K562 (cell line): ENCODE measurements at regions not wholly inside any gene's neighbourhood (a gene's known extent, or its start where the extent isn't known, plus 50 kb on each side); places are given as distances from the start of the nearest gene placed in this dataset.

Source experiments
- ATAC-seq: fragments of 200-7000 bp; cut with Tn5 transposase; 3 replicates; pipeline ENCODE4 v1.9.1; 2020; ENCODE audit warnings: moderate library complexity
- BruUV-seq: library from RNA; stranded (reverse); fragments of 400-500 nt; replicated peaks from 2 replicates; lab custom pipeline; 2021; lab: Mats Ljungman, UMichigan
- CTCF ChIA-PET: fragments of 300-600 bp; formaldehyde crosslinking; extraction: SDS; loops from one replicate; lab custom pipeline; 2021; ENCODE audit warnings: low intra/inter-chr PET ratio; lab: Yijun Ruan, JAX
- POLR2A ChIA-PET: fragments of 300-600, 350-650 bp; sonication (Branson Sonifier 250); formaldehyde crosslinking; extraction: SDS; loops from one replicate; lab custom pipeline; 2021; ENCODE audit warnings: antibody characterized with exemption, inconsistent platforms; lab: Yijun Ruan, JAX
- DNase-seq, 4 experiments: peaks; one replicate each; pipeline versions ENCODE4 v3.0.0 to v3.0.0-alpha.2; 2011 to 2018; ENCODE audit warnings: low spot score in 3 of 4, mixed read lengths in 3 of 4; ENCODE audit errors: extremely low read depth in 1 of 4
- FAIRE-seq: peaks from 2 replicates; lab custom pipeline; 2011; peaks lifted over from hg19 to GRCh38; lab: Jason Lieb, UNC
- H2AFZ ChIP-seq: 2 replicates; pipeline ENCODE4 v1.6.0; 2011; ENCODE audit warnings: low read depth, low read length, control low read depth, inconsistent platforms
- H3K27ac ChIP-seq: fragments of 200-600 bp; 3 replicates; pipeline ENCODE4 v1.8.0; 2011; ENCODE audit warnings: low read depth, mild to moderate bottlenecking, control low read depth, inconsistent platforms, low read length, moderate library complexity, mixed read lengths; ENCODE audit errors: extremely low read depth
- H3K27me3 ChIP-seq, 2 experiments: fragments of 300-600 bp in 1 of 2; 2 replicates in 1 of 2; 3 replicates in 1 of 2; pipeline versions ENCODE4 v1.6.0 to v1.8.0; 2011; ENCODE audit warnings: inconsistent platforms in 2 of 2, low read length in 2 of 2, mild to moderate bottlenecking in 1 of 2, mixed read lengths in 1 of 2, moderate library complexity in 1 of 2; ENCODE audit not compliant: control insufficient read depth in 2 of 2, insufficient read depth in 2 of 2
- H3K36me3 ChIP-seq: fragments of 300-600 bp; 3 replicates; pipeline ENCODE4 v1.8.0; 2011; ENCODE audit warnings: mild to moderate bottlenecking, low read length, inconsistent platforms; ENCODE audit not compliant: control insufficient read depth, insufficient read depth
- H3K4me1 ChIP-seq, 2 experiments: fragments of 200-600 bp in 1 of 2; replicated peaks in 1 of 2; 2 replicates in 1 of 2; 3 replicates in 1 of 2; pipeline versions ENCODE4 v1.5.1 to v1.8.0; 2011; ENCODE audit warnings: inconsistent platforms in 2 of 2, low read length in 2 of 2, mild to moderate bottlenecking in 1 of 2, mixed read lengths in 1 of 2, moderate library complexity in 1 of 2; ENCODE audit not compliant: control insufficient read depth in 2 of 2, insufficient read depth in 2 of 2
- H3K4me2 ChIP-seq: 2 replicates; pipeline ENCODE4 v1.6.1; 2011; ENCODE audit warnings: low read length, control low read depth, inconsistent platforms, mixed read lengths; ENCODE audit not compliant: insufficient read depth
- H3K4me3 ChIP-seq: fragments of 200-600 bp; sonication (generic), shearing (Covaris generic); 2 replicates; pipeline ENCODE4 v1.5.1; 2016; ENCODE audit warnings: control low read depth, inconsistent platforms
- H3K79me2 ChIP-seq: fragments of 200-600 bp; 3 replicates; pipeline ENCODE4 v1.8.0; 2011; ENCODE audit warnings: low read length, inconsistent platforms; ENCODE audit not compliant: control insufficient read depth, insufficient read depth
- H3K9ac ChIP-seq, 2 experiments: 2 replicates each; pipeline versions ENCODE4 v1.6.0 to v1.6.1; 2011; ENCODE audit warnings: low read depth in 2 of 2, low read length in 2 of 2, control low read depth in 1 of 2, inconsistent platforms in 1 of 2, mild to moderate bottlenecking in 1 of 2, mixed read lengths in 1 of 2; ENCODE audit not compliant: insufficient read depth in 1 of 2
- H3K9me1 ChIP-seq: one replicate; pipeline ENCODE4 v1.6.0; 2011; ENCODE audit warnings: inconsistent platforms, mild to moderate bottlenecking, low read length, moderate library complexity; ENCODE audit not compliant: control insufficient read depth, insufficient read depth
- H3K9me3 ChIP-seq: replicated peaks from 2 replicates; pipeline ENCODE4 v1.5.1; 2011; ENCODE audit warnings: low read depth, low read length, inconsistent platforms; ENCODE audit not compliant: control insufficient read depth, insufficient read depth
- H4K20me1 ChIP-seq: replicated peaks from 2 replicates; pipeline ENCODE4 v1.6.1; 2011; ENCODE audit warnings: low read length, inconsistent platforms, mixed read lengths; ENCODE audit not compliant: control insufficient read depth, insufficient read depth
- BCL6 ChIP-seq: fragments of 250-450 bp; sonication (Bioruptor Pico); IDR thresholded peaks from 2 replicates; pipeline ENCODE4 v1.4.0; 2020
- BHLHE40 ChIP-seq: IDR thresholded peaks from 2 replicates; pipeline ENCODE4 v1.6.1; 2011; ENCODE audit warnings: low read length, improper control_type of control experiment
- CBX5 ChIP-seq: IDR thresholded peaks from 2 replicates; pipeline ENCODE4 v1.6.1; 2014; ENCODE audit warnings: low read depth, borderline replicate concordance
- ESRRB ChIP-seq: fragments of 250-450 bp; sonication (Bioruptor Pico); IDR thresholded peaks from 2 replicates; pipeline ENCODE4 v1.5.0; 2020; ENCODE audit warnings: mild to moderate bottlenecking, moderate library complexity, borderline replicate concordance
- HNRNPK ChIP-seq: fragments of 200-400 bp; formaldehyde crosslinking; IDR thresholded peaks from one replicate; pipeline ENCODE4 v1.6.1; 2018; ENCODE audit warnings: mild to moderate bottlenecking, low read depth, low read length; ENCODE audit not compliant: poor library complexity, severe bottlenecking
- KLF13 ChIP-seq: fragments of 450-650 bp; IDR thresholded peaks from 2 replicates; pipeline ENCODE4 v1.6.1; 2016; ENCODE audit warnings: missing genetic modification characterization, low read depth, mild to moderate bottlenecking, missing compliant biosample characterization, moderate library complexity, borderline replicate concordance
- MCM5 ChIP-seq: fragments of 450-650 bp; IDR thresholded peaks from 2 replicates; pipeline ENCODE4 v1.6.1; 2016; ENCODE audit warnings: low read depth
- MEIS2 ChIP-seq: fragments of 450-650 bp; IDR thresholded peaks from 2 replicates; pipeline ENCODE4 v1.6.1; 2014; ENCODE audit warnings: mild to moderate bottlenecking; ENCODE audit not compliant: partially characterized antibody
- SMARCC2 ChIP-seq: fragments of 450-650 bp; IDR thresholded peaks from 2 replicates; pipeline ENCODE4 v1.6.1; 2017; ENCODE audit warnings: antibody characterized with exemption, moderate library complexity, mild to moderate bottlenecking, low read depth
- THRB ChIP-seq: fragments of 450-650 bp; formaldehyde crosslinking; conservative IDR thresholded peaks from 2 replicates; pipeline ENCODE4 v1.4.0; 2022; ENCODE audit warnings: mild to moderate bottlenecking, missing genetic modification characterization
- TRIM28 ChIP-seq: fragments of 450-650 bp; IDR thresholded peaks from 2 replicates; pipeline ENCODE4 v1.6.1; 2017
- WGBS: fragments of 100-300 bp; shearing (Covaris generic); methylation state at CpG from one replicate; pipeline ENCODE4 v1.1.6; 2016; ENCODE audit warnings: low coverage, mixed read lengths; ENCODE audit not compliant: insufficient coverage; ENCODE audit errors: missing lambda C conversion rate; 5-methylcytosine and 5-hydroxymethylcytosine counted together
- in situ Hi-C: fragments of 300-500 bp; cut with MboI; formaldehyde crosslinking; loops from 4 replicates; pipeline ENCODE4 v1.15.0; 2018; ENCODE audit warnings: inconsistent platforms, mixed read lengths
- intact Hi-C: fragments of 100-400 bp; cut with micrococcal nuclease; formaldehyde crosslinking; loops from 2 replicates; pipeline ENCODE4 v1.14.2; 2022
- TF ChIP-seq, protein P1 (sequence below): fragments of 450-650 bp; IDR thresholded peaks from 2 replicates; pipeline ENCODE4 v1.6.1; 2016; ENCODE audit warnings: low read depth
- TF ChIP-seq, protein P2 (sequence below): IDR thresholded peaks from 2 replicates; pipeline ENCODE4 v1.6.1; 2011; ENCODE audit not compliant: insufficient read length; ENCODE audit errors: extremely low read depth

DNA sequence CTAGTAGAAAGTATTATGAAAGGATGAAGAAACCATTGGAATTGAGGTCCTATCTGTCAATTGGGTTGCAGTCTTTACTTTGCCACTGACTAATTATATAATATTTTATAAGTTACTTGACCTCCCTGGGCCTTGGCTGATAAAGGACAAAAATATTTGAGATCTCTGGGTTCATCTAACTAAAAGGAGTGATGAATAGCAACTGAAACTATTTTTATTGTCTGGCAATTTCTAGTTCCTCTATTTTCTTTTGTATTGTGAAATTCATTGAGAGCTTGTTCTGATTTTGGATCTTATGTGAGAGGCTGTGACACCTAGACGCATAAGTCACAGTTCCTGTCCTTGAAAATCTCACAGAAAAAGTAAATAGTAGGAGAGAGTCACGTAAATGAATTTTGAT is 415.7 kb upstream of the ATP2B1 start:
- H3K4me2 ChIP-seq, result no peak overlapping the region
- H3K27ac ChIP-seq, result no peak overlapping the region
- peaks cover 5% of the 10 kb centered on the region; the same call in 1 of the 2 replicates for H3K9me3 ChIP-seq
- POLR2A ChIA-PET, result no interaction called here
- intact Hi-C loops, result no loop called here
- no peak overlapping the region for H3K9ac ChIP-seq
- DNase-seq, result no peak
- no peaks in the 10 kb centered on the region for H3K79me2 ChIP-seq
- H3K27me3 ChIP-seq, result no peaks in the 10 kb centered on the region
- no TSS peak for BruUV-seq
- in situ Hi-C loops, result no loop called here
- CTCF ChIA-PET, result no interaction called here
- FAIRE-seq, result no peak
- no peak overlapping the region for H3K4me3 ChIP-seq
- no peaks in the 10 kb centered on the region for H3K9me1 ChIP-seq
- H3K36me3 ChIP-seq, result no peaks in the 10 kb centered on the region
- no peaks in the 10 kb centered on the region for H3K4me1 ChIP-seq
- ATAC-seq, result no peak
- TF ChIP-seq ESRRB (no peak), BCL6 (CRISPR knock-in tag) (no peak), TRIM28 (no peak), KLF13 (no peak), MEIS2 (no peak), HNRNPK (no peak), CBX5 (no peak), SMARCC2 (no peak), THRB (CRISPR knock-in tag) (no peak), BHLHE40 (no peak), MCM5 (no peak)
- TF ChIP-seq, protein P1, sequence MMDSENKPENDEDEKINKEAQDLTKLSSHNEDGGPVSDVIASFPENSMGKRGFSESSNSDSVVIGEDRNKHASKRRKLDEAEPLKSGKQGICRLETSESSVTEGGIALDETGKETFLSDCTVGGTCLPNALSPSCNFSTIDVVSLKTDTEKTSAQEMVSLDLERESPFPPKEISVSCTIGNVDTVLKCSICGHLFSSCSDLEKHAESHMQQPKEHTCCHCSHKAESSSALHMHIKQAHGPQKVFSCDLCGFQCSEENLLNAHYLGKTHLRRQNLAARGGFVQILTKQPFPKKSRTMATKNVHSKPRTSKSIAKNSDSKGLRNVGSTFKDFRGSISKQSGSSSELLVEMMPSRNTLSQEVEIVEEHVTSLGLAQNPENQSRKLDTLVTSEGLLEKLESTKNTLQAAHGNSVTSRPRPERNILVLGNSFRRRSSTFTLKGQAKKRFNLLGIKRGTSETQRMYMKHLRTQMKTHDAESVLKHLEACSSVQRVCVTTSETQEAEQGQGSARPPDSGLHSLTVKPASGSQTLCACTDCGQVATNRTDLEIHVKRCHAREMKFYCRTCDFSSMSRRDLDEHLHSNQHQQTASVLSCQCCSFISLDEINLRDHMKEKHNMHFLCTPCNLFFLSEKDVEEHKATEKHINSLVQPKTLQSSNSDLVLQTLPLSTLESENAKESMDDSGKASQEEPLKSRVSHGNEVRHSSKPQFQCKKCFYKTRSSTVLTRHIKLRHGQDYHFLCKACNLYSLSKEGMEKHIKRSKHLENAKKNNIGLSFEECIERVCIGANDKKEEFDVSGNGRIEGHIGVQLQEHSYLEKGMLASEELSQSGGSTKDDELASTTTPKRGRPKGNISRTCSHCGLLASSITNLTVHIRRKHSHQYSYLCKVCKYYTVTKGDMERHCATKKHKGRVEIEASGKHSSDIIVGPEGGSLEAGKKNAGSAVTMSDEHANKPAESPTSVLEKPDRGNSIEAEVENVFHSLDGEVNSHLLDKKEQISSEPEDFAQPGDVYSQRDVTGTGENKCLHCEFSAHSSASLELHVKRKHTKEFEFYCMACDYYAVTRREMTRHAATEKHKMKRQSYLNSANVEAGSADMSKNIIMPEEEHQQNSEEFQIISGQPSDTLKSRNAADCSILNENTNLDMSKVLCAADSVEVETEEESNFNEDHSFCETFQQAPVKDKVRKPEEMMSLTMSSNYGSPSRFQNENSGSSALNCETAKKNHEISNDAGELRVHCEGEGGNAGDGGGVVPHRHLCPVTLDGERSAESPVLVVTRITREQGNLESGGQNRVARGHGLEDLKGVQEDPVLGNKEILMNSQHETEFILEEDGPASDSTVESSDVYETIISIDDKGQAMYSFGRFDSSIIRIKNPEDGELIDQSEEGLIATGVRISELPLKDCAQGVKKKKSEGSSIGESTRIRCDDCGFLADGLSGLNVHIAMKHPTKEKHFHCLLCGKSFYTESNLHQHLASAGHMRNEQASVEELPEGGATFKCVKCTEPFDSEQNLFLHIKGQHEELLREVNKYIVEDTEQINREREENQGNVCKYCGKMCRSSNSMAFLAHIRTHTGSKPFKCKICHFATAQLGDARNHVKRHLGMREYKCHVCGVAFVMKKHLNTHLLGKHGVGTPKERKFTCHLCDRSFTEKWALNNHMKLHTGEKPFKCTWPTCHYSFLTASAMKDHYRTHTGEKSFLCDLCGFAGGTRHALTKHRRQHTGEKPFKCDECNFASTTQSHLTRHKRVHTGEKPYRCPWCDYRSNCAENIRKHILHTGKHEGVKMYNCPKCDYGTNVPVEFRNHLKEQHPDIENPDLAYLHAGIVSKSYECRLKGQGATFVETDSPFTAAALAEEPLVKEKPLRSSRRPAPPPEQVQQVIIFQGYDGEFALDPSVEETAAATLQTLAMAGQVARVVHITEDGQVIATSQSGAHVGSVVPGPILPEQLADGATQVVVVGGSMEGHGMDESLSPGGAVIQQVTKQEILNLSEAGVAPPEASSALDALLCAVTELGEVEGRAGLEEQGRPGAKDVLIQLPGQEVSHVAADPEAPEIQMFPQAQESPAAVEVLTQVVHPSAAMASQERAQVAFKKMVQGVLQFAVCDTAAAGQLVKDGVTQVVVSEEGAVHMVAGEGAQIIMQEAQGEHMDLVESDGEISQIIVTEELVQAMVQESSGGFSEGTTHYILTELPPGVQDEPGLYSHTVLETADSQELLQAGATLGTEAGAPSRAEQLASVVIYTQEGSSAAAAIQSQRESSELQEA, result no peak
- TF ChIP-seq, protein P2, sequence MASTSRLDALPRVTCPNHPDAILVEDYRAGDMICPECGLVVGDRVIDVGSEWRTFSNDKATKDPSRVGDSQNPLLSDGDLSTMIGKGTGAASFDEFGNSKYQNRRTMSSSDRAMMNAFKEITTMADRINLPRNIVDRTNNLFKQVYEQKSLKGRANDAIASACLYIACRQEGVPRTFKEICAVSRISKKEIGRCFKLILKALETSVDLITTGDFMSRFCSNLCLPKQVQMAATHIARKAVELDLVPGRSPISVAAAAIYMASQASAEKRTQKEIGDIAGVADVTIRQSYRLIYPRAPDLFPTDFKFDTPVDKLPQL, result no peak
- 0% methylated on average over 2 of the region's 2 CpGs for WGBS
- no peaks in the 10 kb centered on the region for H4K20me1 ChIP-seq
- H2AFZ ChIP-seq, result no peak overlapping the region
